ENCODE measurements at regions not wholly inside any gene's neighbourhood (a gene's known extent, or its start where the extent isn't known, plus 50 kb on each side); places are given as distances from the start of the nearest gene placed in this dataset.
"Not testable (repeated sequence)": the region's sequence is repeated elsewhere in the genome, so short reads cannot be mapped to it uniquely, and the experiment has no call there.

GRCh38 chr6:26799903-26800633 lies 140.5 kb upstream of the ZNF322 start:
- not testable (repeated sequence) for DNase-seq

- not testable (repeated sequence) for DNase-seq
These were observed 144.2 kb upstream of the ZNF322 start for GRCh38 chr6:26803762-26804161.

DNA sequence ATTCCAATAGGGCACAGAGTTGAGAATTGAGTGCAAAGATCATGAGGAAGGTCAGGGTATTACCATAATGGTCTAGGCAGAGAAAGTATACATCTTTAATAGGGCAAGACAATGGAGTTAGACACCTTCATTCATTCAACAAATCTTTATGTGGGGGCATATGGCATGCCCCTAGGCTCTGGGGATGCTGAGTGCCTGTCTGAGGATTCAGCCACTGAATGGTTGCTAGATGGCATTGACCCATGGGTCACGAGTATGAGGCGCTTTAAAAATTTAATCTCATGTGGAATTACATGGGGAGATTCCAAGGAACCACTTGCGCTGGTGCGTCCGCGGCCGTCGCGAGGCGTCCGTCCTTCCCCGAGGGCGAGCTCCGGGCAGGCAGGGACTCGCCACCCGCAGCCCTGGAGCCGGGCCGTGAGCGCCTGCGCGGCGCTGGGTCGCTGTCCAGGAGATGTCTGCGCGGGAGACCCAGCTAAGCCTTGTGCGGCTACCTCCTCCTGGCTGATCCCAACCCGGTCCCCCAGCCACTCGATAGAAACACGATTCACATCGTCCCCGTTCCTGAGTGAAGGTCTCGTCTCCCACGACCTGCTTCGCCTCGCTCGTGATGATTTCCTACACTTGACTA lies 152.1 kb upstream of the ZNF322 start:
- not testable (repeated sequence) for DNase-seq

GRCh38 chr6:26818640-26819225 lies 159.2 kb upstream of the ZNF322 start:
- not testable (repeated sequence) for DNase-seq

DNA sequence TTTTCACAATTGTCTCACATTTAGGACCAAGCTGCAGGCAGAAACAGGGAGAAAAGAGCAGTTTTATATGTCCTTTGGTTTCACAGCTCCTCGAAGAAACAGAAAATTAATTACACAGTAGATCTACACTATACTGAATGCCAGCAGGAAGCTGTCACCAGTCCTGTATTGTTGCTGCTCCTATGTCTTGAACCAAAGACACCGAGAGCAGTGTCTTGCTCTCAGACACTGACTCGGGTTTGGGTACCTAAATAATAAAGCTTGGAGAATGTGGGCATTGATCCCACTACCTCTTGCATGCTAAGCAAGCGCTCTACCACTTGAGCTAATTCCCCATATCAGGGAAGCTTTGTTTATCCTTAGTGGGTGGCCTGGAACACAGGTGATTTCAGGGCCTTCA lies 168.4 kb upstream of the ZNF322 start:
- DNase-seq = not testable (repeated sequence)

DNA sequence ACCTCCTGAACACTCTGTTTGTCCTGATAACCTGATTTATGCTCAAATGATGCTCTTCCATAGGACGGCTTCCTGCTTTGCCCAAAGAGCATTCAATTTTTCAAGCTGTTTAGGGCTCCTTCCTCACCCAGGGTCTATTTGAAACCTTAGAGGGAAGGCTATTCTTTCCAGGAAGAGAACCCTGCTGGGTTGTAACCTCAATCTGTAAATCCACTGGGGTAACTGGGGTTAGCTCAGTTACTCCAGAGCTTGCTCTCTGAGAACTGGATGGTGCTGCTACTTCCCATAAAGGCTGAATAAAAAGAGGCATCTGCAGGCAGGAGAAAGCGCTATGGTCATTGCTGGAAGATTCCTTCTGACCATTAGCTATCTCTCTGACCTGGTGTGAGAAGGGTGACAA lies 169.9 kb upstream of the ZNF322 start:
- DNase-seq = not testable (repeated sequence)

DNA sequence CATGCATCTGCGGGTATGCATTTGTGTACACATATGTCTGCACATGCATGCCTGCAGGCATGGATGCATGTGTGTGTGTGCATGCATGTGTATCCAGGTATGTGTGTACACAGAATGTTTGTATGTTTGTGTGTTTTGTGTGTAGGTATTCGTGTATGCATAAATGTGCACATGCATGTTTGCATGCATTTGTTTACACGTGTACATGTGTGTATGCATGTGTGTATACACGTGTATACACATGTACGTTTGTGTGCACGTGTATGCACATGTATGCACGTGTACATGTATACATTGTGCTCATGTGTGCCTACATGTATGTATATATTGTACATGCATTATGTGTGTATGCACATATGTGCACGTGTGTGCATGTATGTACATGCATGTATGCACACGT lies 171.4 kb upstream of the ZNF322 start:
- DNase-seq = not testable (repeated sequence)

DNA sequence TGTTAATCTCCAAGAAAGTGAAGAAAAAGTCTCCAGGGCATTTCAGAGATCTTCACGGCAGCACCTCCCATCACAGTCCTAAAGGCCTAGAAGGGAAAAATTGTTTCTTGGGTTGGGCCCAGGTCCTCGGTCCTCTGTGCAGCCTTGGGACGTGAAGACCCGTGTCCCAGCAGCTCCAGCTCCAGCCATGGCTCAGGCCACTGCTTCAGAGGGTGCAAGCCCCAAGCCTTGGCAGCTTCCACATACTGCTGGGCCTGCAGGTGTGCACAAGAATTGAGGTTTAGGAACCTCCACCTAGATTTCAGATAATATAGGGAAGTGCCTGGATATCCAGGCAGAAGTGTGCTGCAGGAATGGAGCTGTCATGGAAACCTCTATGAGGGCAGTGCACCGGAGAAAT lies 176.2 kb upstream of the ZNF322 start:
- not testable (repeated sequence) for DNase-seq

DNA sequence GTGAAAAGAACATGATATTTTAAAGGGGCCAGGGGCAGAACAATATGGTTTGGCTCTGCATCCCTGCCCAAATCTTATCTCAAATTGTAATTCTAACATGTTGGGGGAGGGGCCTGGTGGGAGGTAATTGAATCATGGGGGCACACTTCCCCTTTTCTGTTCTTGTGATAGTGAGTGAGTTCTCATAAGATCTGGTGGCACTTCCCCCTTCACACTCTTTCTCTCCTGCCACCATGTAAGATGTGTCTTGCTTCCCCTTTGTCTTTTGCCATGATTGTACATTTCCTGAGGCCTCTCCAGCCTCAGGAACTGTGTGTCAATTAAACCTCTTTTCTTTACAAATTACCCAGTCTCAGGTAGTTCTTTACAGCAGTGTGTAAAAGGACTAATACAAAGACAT lies 177.1 kb upstream of the ZNF322 start:
- not testable (repeated sequence) for DNase-seq

DNA sequence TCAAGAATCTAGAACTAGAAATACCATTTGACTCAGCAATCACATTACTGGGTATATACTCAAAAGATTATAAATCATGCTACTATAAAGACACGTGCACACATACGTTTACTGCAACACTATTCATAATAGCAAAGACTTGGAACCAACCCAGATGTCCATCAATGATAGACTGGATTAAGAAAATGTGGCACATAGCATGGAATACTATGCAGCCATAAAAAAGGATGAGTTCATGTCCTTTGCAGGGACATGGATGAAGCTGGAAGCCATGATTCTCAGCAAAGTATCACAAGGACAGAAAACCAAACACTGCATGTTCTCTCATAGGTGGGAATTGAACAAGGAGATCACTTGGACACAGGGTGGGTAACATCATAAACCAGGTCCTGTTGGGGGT lies 185.3 kb upstream of the ZNF322 start:
- DNase-seq = not testable (repeated sequence)

- DNase-seq = not testable (repeated sequence)
These were observed 197.7 kb upstream of the ZNF322 start for GRCh38 chr6:26857289-26857688.

GRCh38 chr6:26859067-26859770 lies 199.7 kb upstream of the ZNF322 start:
- DNase-seq = not testable (repeated sequence)

- not testable (repeated sequence) for DNase-seq
These were observed 200.2 kb upstream of the ZNF322 start for GRCh38 chr6:26859771-26860163.

- DNase-seq = not testable (repeated sequence)
These were observed 202.4 kb upstream of the ZNF322 start for GRCh38 chr6:26861913-26862312.

GRCh38 chr6:26863641-26864040 lies 204.1 kb upstream of the ZNF322 start:
- DNase-seq = not testable (repeated sequence)

- DNase-seq = not testable (repeated sequence)
These were observed 239.2 kb upstream of the ZNF322 start for GRCh38 chr6:26898785-26899184.

- not testable (repeated sequence) for DNase-seq
These were observed 264.7 kb upstream of the ZNF322 start for GRCh38 chr6:26924206-26924605.

- not testable (repeated sequence) for DNase-seq
These were observed 268.6 kb upstream of the ZNF322 start for GRCh38 chr6:26928190-26928589.

DNA sequence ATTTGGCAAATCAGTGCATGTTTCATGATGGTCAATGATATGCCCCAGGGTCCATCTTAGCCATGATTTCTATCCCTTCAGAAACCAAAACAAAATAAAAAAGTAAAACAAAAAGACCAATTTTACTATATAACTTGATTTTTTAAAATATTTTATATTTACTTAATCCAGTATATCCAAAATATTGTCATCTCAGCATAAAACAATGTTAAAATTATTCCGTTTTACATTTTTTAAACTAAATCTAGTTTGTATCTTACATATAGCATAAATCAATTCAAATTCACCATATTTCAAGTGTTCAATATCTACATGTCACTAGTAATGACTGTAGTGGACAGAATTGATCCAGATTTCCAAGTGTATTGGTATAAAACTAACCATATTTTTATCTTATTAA lies 277.7 kb upstream of the ZNF322 start:
- DNase-seq = not testable (repeated sequence)

DNA sequence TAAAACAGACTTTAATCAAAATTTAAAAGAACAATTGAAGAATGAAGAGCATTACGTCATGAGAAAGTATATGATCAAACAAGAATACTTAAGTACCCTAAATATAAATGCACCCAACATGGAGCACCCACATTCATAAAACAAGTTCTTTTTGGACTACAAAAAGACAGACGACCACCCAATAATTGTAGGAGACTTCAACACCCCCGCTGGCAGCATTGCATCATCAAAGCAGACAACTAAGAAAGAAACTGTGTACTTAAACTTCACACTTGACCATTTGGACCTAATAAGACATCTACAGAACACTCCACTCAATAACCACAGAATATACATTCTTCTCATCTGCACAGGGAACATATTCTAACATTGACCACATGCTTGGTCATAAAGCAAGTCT lies 291.7 kb upstream of the ZNF322 start:
- not testable (repeated sequence) for DNase-seq

- DNase-seq = not testable (repeated sequence)
These were observed 291.4 kb upstream of the PRSS16 start for GRCh38 chr6:26956078-26956600.

DNA sequence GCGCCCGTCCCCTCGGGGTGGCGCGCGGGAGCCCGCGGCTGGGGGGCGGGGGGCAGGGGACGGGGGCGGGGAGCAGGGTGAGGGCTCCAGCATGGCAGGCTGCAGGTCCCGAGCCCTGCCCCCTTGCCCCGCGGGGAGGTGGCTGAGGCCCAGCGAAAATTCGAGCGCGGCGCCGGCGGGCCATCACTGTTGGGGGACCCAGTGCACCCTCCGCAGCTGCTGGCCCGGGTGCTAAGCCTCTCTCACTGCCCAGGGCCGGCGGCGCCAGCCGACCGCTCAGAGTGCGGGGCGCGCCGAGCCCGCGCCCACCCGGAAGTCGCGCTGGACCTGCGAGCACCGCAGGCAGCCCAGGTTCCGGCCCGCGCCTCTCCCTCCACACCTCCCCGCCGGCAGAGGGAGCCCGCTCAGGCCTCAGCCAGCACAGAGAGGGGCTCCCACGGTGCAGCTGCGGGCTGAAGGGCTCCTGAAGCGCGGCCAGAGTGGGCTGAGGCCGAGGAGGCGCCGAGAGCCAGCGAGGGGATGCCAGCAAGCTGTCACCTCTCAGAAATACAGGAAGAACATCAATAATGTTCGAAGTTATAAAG lies 290.8 kb upstream of the PRSS16 start:
- peak; percentile 65 for DNase-seq

All from activated T-cell treated with anti-CD3 and anti-CD28 coated beads for 4 hours (primary cell).